ENCODE measurements at regions not wholly inside any gene's neighbourhood (a gene's known extent, or its start where the extent isn't known, plus 50 kb on each side); places are given as distances from the start of the nearest gene placed in this dataset.

DNA sequence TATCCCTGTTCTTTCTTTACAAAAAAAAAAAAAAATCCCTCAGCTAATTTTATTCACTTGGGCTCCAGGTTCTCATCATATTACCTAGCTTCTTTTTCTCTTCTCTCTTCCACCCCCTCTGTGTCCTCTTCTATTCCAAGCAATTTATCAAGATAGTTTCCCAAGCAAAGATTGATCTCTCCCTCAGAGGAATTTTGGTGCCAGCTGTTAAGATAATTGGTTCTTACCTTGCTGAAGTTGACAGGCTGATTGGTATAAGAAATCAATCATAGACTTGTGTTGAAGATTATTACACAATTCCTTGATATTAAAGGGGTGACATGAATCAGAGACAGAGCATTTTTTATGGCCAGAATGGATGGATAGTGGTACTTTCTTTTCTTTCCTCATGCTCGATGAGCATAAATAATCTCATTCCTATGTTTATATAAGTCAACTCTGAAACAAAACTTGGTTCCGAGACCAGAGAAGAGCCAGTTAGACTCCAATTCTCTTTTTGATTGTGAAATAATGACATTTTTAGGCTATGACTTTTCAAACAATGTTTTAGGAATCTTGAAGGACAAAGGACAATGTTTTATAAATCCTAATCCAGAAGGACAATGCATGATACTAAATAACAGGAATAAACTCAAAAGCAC, 264.1 kb upstream of the PRKD1 start (continued):
- TF ChIP-seq, protein P1, sequence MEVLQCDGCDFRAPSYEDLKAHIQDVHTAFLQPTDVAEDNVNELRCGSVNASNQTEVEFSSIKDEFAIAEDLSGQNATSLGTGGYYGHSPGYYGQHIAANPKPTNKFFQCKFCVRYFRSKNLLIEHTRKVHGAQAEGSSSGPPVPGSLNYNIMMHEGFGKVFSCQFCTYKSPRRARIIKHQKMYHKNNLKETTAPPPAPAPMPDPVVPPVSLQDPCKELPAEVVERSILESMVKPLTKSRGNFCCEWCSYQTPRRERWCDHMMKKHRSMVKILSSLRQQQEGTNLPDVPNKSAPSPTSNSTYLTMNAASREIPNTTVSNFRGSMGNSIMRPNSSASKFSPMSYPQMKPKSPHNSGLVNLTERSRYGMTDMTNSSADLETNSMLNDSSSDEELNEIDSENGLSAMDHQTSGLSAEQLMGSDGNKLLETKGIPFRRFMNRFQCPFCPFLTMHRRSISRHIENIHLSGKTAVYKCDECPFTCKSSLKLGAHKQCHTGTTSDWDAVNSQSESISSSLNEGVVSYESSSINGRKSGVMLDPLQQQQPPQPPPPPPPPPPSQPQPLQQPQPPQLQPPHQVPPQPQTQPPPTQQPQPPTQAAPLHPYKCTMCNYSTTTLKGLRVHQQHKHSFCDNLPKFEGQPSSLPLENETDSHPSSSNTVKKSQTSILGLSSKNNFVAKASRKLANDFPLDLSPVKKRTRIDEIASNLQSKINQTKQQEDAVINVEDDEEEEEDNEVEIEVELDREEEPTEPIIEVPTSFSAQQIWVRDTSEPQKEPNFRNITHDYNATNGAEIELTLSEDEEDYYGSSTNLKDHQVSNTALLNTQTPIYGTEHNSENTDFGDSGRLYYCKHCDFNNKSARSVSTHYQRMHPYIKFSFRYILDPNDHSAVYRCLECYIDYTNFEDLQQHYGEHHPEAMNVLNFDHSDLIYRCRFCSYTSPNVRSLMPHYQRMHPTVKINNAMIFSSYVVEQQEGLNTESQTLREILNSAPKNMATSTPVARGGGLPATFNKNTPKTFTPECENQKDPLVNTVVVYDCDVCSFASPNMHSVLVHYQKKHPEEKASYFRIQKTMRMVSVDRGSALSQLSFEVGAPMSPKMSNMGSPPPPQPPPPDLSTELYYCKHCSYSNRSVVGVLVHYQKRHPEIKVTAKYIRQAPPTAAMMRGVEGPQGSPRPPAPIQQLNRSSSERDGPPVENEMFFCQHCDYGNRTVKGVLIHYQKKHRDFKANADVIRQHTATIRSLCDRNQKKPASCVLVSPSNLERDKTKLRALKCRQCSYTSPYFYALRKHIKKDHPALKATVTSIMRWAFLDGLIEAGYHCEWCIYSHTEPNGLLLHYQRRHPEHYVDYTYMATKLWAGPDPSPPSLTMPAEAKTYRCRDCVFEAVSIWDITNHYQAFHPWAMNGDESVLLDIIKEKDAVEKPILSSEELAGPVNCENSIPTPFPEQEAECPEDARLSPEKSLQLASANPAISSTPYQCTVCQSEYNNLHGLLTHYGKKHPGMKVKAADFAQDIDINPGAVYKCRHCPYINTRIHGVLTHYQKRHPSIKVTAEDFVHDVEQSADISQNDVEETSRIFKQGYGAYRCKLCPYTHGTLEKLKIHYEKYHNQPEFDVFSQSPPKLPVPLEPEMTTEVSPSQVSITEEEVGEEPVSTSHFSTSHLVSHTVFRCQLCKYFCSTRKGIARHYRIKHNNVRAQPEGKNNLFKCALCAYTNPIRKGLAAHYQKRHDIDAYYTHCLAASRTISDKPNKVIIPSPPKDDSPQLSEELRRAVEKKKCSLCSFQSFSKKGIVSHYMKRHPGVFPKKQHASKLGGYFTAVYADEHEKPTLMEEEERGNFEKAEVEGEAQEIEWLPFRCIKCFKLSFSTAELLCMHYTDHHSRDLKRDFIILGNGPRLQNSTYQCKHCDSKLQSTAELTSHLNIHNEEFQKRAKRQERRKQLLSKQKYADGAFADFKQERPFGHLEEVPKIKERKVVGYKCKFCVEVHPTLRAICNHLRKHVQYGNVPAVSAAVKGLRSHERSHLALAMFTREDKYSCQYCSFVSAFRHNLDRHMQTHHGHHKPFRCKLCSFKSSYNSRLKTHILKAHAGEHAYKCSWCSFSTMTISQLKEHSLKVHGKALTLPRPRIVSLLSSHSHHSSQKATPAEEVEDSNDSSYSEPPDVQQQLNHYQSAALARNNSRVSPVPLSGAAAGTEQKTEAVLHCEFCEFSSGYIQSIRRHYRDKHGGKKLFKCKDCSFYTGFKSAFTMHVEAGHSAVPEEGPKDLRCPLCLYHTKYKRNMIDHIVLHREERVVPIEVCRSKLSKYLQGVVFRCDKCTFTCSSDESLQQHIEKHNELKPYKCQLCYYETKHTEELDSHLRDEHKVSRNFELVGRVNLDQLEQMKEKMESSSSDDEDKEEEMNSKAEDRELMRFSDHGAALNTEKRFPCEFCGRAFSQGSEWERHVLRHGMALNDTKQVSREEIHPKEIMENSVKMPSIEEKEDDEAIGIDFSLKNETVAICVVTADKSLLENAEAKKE (CRISPR knock-in tag; IDR thresholded peaks at IDR 0.05), result no peak
- TF ChIP-seq EZH2phosphoT487 (IDR thresholded peaks at IDR 0.05; ENCODE audit: unreplicated experiment) (no peak), ZNF114 (CRISPR knock-in tag; IDR thresholded peaks at IDR 0.05) (no peak), CREB1 (CRISPR knock-in tag; IDR thresholded peaks at IDR 0.05; ENCODE audit: low read depth) (no peak), JUNB (IDR thresholded peaks at IDR 0.05; ENCODE audit: unreplicated experiment) (no peak)

DNA sequence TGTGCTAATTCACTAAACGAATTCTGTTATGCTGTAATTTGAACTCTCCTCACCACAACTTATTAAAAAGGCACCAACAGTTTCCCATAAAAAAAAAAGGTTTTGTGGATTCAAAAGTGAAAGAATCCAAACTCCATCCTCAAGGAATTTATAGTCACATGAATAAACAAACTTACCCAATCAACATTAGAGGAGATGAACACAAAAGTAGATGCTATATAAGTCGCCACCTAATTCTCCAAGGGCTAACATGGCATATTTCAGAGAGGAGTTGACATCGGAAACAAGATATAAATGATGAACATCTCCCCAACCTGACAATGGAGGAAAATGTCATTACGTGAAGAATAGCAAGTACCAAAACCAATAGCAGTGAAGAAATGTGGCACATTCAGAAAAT, 265.5 kb upstream of the PRKD1 start:
- H3K9me2 ChIP-seq (ENCODE audit: insufficient read depth), result no peaks in the 10 kb centered on the region
- H3K27ac ChIP-seq (ENCODE audit: low read depth), result no peak overlapping the region
- H2AFZ ChIP-seq, result no peak overlapping the region
- no peak for DNase-seq (ENCODE audit: low spot score)
- H3K4me3 ChIP-seq, result no peak overlapping the region
- no peak overlapping the region for H3K4me2 ChIP-seq
- Mint-ChIP-seq H3K4me1 (peaks cover 8% of the 10 kb centered on the region), H3K27me3 (ENCODE audit: insufficient read depth, low read depth, poor library complexity) (no peaks in the 10 kb centered on the region), H3K36me3 (ENCODE audit: low read depth) (no peaks in the 10 kb centered on the region), H3K9me3 (no peaks in the 10 kb centered on the region), H3K4me3 (no peak overlapping the region), H3K27ac (no peak overlapping the region)
- no peaks in the 10 kb centered on the region for H3K4me1 ChIP-seq (ENCODE audit: insufficient read depth)
- ATAC-seq, result no peak
- no peaks in the 10 kb centered on the region for H3K79me2 ChIP-seq (replicated peaks; ENCODE audit: insufficient read depth)
- H3K27me3 ChIP-seq (ENCODE audit: insufficient read depth), result no peaks in the 10 kb centered on the region
- H3F3A ChIP-seq (replicated peaks; ENCODE audit: low read depth), result no peaks in the 10 kb centered on the region
- no peaks in the 10 kb centered on the region for H3K36me3 ChIP-seq (ENCODE audit: insufficient read depth)
- H4K20me1 ChIP-seq (replicated peaks; ENCODE audit: insufficient read depth), result no peaks in the 10 kb centered on the region
- TF ChIP-seq CTCF (conservative IDR thresholded peaks at IDR 0.05; ENCODE audit: low read depth in 2 of 2), result no peak
- no peak for TF ChIP-seq JUNB (IDR thresholded peaks at IDR 0.05; ENCODE audit: unreplicated experiment)
- TF ChIP-seq, protein P1 (CRISPR knock-in tag; IDR thresholded peaks at IDR 0.05), result no peak
- TF ChIP-seq STAT1 (IDR thresholded peaks at IDR 0.05; ENCODE audit: unreplicated experiment), result no peak

Measured in GM23338 (cell line).